Transverse colon (tissue), 4 donors: ENCODE measurements at regions not wholly inside any gene's neighbourhood (a gene's known extent, or its start where the extent isn't known, plus 50 kb on each side); places are given as distances from the start of the nearest gene placed in this dataset.

Experiments
- DNase-seq: peaks from one replicate; pipeline ENCODE4 v3.0.0-alpha.2; 2019
- H3K27ac ChIP-seq, 4 donors: fragments of 200-600 bp; sonication (generic); 2 replicates each; pipeline ENCODE4 v1.5.1; 2016 to 2018; ENCODE audit warnings: inconsistent platforms in 4 of 4
- H3K27me3 ChIP-seq: fragments of 200-600 bp; sonication (generic); 2 replicates; pipeline ENCODE4 v1.5.1; 2017; ENCODE audit warnings: inconsistent platforms
- H3K36me3 ChIP-seq, 4 donors: fragments of 200-600 bp; sonication (generic); 2 replicates each; pipeline ENCODE4 v1.5.1; 2017 to 2019; ENCODE audit warnings: inconsistent platforms in 4 of 4
- H3K4me1 ChIP-seq, 4 donors: fragments of 200-600 bp; sonication (generic); 2 replicates each; pipeline ENCODE4 v1.5.1; 2017 to 2020; ENCODE audit warnings: inconsistent platforms in 4 of 4
- H3K4me3 ChIP-seq, 4 donors: fragments of 200-600 bp; sonication (generic); 1 replicate in 1 of 4; 2 replicates in 3 of 4; pipeline versions ENCODE4 v1.5.1 to v1.6.1; 2017 to 2019; ENCODE audit warnings: inconsistent platforms in 4 of 4
- H3K9me3 ChIP-seq, 2 donors: fragments of 200-600 bp; sonication (generic); 2 replicates each; pipeline ENCODE4 v1.5.1; 2017 to 2019; ENCODE audit warnings: inconsistent platforms in 2 of 2
- CTCF ChIP-seq, 5 experiments: fragments of 200-600 bp in 3 of 5; fragments of 450-650 bp in 2 of 5; sonication (generic) in 3 of 5; IDR thresholded peaks; 1 replicate in 2 of 5; 2 replicates in 3 of 5; pipeline ENCODE4 v1.5.1; 2016 to 2017; ENCODE audit warnings: antibody characterized with exemption in 5 of 5, inconsistent platforms in 3 of 5, mild to moderate bottlenecking in 2 of 5, moderate library complexity in 1 of 5
- EP300 ChIP-seq: sonication (generic); formaldehyde crosslinking; IDR thresholded peaks from one replicate; pipeline ENCODE4 v1.6.1; 2017; ENCODE audit warnings: antibody characterized with exemption, low read depth
- POLR2A ChIP-seq: fragments of 450-650 bp; IDR thresholded peaks from one replicate; pipeline ENCODE4 v1.6.1; 2016; ENCODE audit warnings: antibody characterized with exemption, mild to moderate bottlenecking, moderate library complexity
- POLR2AphosphoS5 ChIP-seq, 3 donors: sonication (generic); formaldehyde crosslinking; IDR thresholded peaks; one replicate each; pipeline ENCODE4 v1.6.1; 2016; ENCODE audit warnings: antibody characterized with exemption in 3 of 3
- WGBS, 2 donors: methylation state at CpG; one replicate each; pipeline ENCODE4 v1.1.5; 2018; ENCODE audit warnings: low coverage in 1 of 2; 5-methylcytosine and 5-hydroxymethylcytosine counted together
- in situ Hi-C, 4 donors: fragments of 200-750 bp; cut with MboI; loops; one replicate each; pipeline versions ENCODE4 v1.15.0 to v1.15.1; 2017; ENCODE audit warnings: low sequenced_read_pairs in 3 of 4, low pct_ligation_motif_present in 1 of 4, low pct_unique_long_range_greater_than_20kb in 1 of 4
- intact Hi-C: fragments of 100-400 bp; cut with DNase I; formaldehyde crosslinking; loops from one replicate; pipeline ENCODE4 v1.15.1; 2023; ENCODE audit warnings: low total_unique reads

GRCh38 chr7:80319461-80319860, 184.8 kb downstream of the GNAI1 start:
- Histone ChIP-seq H3K36me3 (no peaks in the 10 kb centered on the region), H3K4me3 (no peak overlapping the region), H3K9me3 (no peaks in the 10 kb centered on the region), H3K27ac (no peak overlapping the region), H3K27me3 (no peaks in the 10 kb centered on the region), H3K4me1 (no peaks in the 10 kb centered on the region)
- DNase-seq, result no peak
- intact Hi-C loops (no loop called here), in situ Hi-C loops (no loop called here)
- 61 to 65% methylated on average over 2 of the region's 2 CpGs for WGBS, 2 donors
- TF ChIP-seq CTCF (IDR thresholded peaks at IDR 0.05), result no peak
- TF ChIP-seq EP300, result no peak
- no peak for TF ChIP-seq POLR2AphosphoS5 (IDR thresholded peaks at IDR 0.05)
- no peak for TF ChIP-seq POLR2A

GRCh38 chr7:80318081-80318480, 183.4 kb downstream of the GNAI1 start:
- Histone ChIP-seq H3K9me3 (no peaks in the 10 kb centered on the region), H3K4me3 (no peak overlapping the region), H3K4me1 (no peaks in the 10 kb centered on the region), H3K27me3 (no peaks in the 10 kb centered on the region), H3K27ac (no peak overlapping the region), H3K36me3 (no peaks in the 10 kb centered on the region)
- intact Hi-C loops (no loop called here), in situ Hi-C loops (no loop called here)
- WGBS, 2 donors, result 89 to 92% methylated on average over 2 to 3 of the region's 3 CpGs
- no peak for TF ChIP-seq POLR2A
- TF ChIP-seq POLR2AphosphoS5 (IDR thresholded peaks at IDR 0.05), result no peak
- no peak for TF ChIP-seq EP300
- TF ChIP-seq CTCF (IDR thresholded peaks at IDR 0.05), result no peak
- DNase-seq, result no peak

- DNase-seq, result no peak
- no peaks in the 10 kb centered on the region for H3K27me3 ChIP-seq
- intact Hi-C loops, result no loop called here
- in situ Hi-C loops, result no loop called here
- no peak overlapping the region for H3K4me3 ChIP-seq
- no peaks in the 10 kb centered on the region for H3K36me3 ChIP-seq
- TF ChIP-seq CTCF (IDR thresholded peaks at IDR 0.05) (no peak), EP300 (no peak), POLR2AphosphoS5 (IDR thresholded peaks at IDR 0.05) (no peak), POLR2A (no peak)
- peaks cover 0 to 7% (median 0%) of the 10 kb centered on the region in 4 donors for H3K4me1 ChIP-seq
- no peaks in the 10 kb centered on the region for H3K9me3 ChIP-seq
- WGBS, 2 donors, result 65 to 78% methylated on average over 2 of the region's 2 CpGs
- no peak overlapping the region for H3K27ac ChIP-seq
Observed at GRCh38 chr7:80316811-80317210, 182.2 kb downstream of the GNAI1 start.

GRCh38 chr7:80313716-80314115, 179.1 kb downstream of the GNAI1 start:
- intact Hi-C loops, result no loop called here
- WGBS, 2 donors, result 83 to 85% methylated on average over 2 to 3 of the region's 3 CpGs
- no peak for DNase-seq

More at GRCh38 chr7:80313716-80314115, 179.1 kb downstream of the GNAI1 start:
- Histone ChIP-seq H3K9me3 (no peaks in the 10 kb centered on the region), H3K4me3 (no peak overlapping the region), H3K4me1 (peaks cover 0 to 12% (median 0%) of the 10 kb centered on the region in 4 donors), H3K36me3 (no peaks in the 10 kb centered on the region), H3K27me3 (no peaks in the 10 kb centered on the region), H3K27ac (no peak overlapping the region)
- TF ChIP-seq POLR2AphosphoS5 (IDR thresholded peaks at IDR 0.05), result no peak
- TF ChIP-seq EP300, result no peak
- TF ChIP-seq CTCF (IDR thresholded peaks at IDR 0.05), result no peak
- TF ChIP-seq POLR2A, result no peak
- in situ Hi-C loops, result no loop called here
